PC-9 (cell line): ENCODE measurements at regions not wholly inside any gene's neighbourhood (a gene's known extent, or its start where the extent isn't known, plus 50 kb on each side); places are given as distances from the start of the nearest gene placed in this dataset.

Experiments used
- BruUV-seq: library from RNA; stranded (reverse); fragments of 400-500 nt; replicated peaks from 2 replicates; lab custom pipeline; 2021; lab: Mats Ljungman, UMichigan
- CTCF ChIA-PET: fragments of 300-600 bp; sonication (Branson Sonifier 250); formaldehyde crosslinking; loops from one replicate; lab custom pipeline; 2022; ENCODE audit warnings: antibody characterized with exemption; lab: Charles Lee
- POLR2A ChIA-PET: fragments of 300-600 bp; sonication (Branson Sonifier 250); formaldehyde crosslinking; loops from one replicate; lab custom pipeline; 2022; ENCODE audit warnings: antibody characterized with exemption; ENCODE audit not compliant: unreplicated experiment; lab: Charles Lee
- DNase-seq, 2 experiments: peaks; one replicate each; pipeline versions ENCODE4 v3.0.0 to v3.0.0-alpha.2; 2015 to 2022; ENCODE audit warnings: mixed read lengths in 1 of 2
- H2AFZ ChIP-seq: fragments of 200-600 bp; sonication (generic); 2 replicates; pipeline ENCODE4 v1.8.1; 2017; ENCODE audit warnings: antibody characterized with exemption
- H3F3A ChIP-seq: fragments of 200-600 bp; sonication (generic); 2 replicates; pipeline ENCODE4 v1.8.1; 2017; ENCODE audit warnings: antibody characterized with exemption, mild to moderate bottlenecking, low read depth; ENCODE audit not compliant: insufficient read depth
- H3K27ac ChIP-seq: fragments of 200-600 bp; sonication (generic); 2 replicates; pipeline ENCODE4 v1.6.1; 2016; ENCODE audit warnings: mixed run types
- H3K27me3 ChIP-seq: fragments of 200-600 bp; sonication (generic); 2 replicates; pipeline ENCODE4 v1.6.1; 2016; ENCODE audit warnings: low read depth, mixed run types; ENCODE audit not compliant: insufficient read depth
- H3K36me3 ChIP-seq: fragments of 200-600 bp; sonication (generic); 2 replicates; pipeline ENCODE4 v1.6.1; 2016; ENCODE audit warnings: low read depth, mixed run types
- H3K4me1 ChIP-seq: fragments of 200-600 bp; sonication (generic); replicated peaks from 2 replicates; pipeline ENCODE4 v1.6.1; 2016; ENCODE audit warnings: mixed run types; ENCODE audit not compliant: insufficient read depth
- H3K4me2 ChIP-seq: fragments of 200-600 bp; sonication (generic); 2 replicates; pipeline ENCODE4 v1.6.1; 2017; ENCODE audit warnings: mixed run types
- H3K4me3 ChIP-seq: fragments of 200-600 bp; sonication (generic); 2 replicates; pipeline ENCODE4 v1.6.1; 2016; ENCODE audit warnings: mixed run types
- H3K79me2 ChIP-seq: fragments of 200-600 bp; sonication (generic); 2 replicates; pipeline ENCODE4 v1.6.1; 2017; ENCODE audit warnings: low read depth, mixed run types
- H3K9me2 ChIP-seq: fragments of 200-600 bp; sonication (generic); 2 replicates; pipeline ENCODE4 v1.8.1; 2017; ENCODE audit warnings: mild to moderate bottlenecking; ENCODE audit not compliant: insufficient read depth
- H3K9me3 ChIP-seq: fragments of 200-600 bp; sonication (generic); 2 replicates; pipeline ENCODE4 v1.8.1; 2016; ENCODE audit warnings: low read depth; ENCODE audit not compliant: insufficient read depth
- H4K20me1 ChIP-seq: fragments of 200-600 bp; sonication (generic); 2 replicates; pipeline ENCODE4 v1.8.1; 2017; ENCODE audit not compliant: insufficient read depth
- EZH2 ChIP-seq: fragments of 200-600 bp; sonication (generic); IDR thresholded peaks from 2 replicates; pipeline ENCODE4 v1.8.0; 2017; ENCODE audit warnings: antibody characterized with exemption, low read depth
- intact Hi-C: fragments of 100-400 bp; cut with micrococcal nuclease; formaldehyde crosslinking; loops from one replicate; pipeline ENCODE4 v1.10.0; 2022; ENCODE audit not compliant: unreplicated experiment
- TF ChIP-seq, protein P1 (sequence below): fragments of 200-600 bp; sonication (generic); conservative IDR thresholded peaks from 2 replicates; pipeline ENCODE4 v1.6.1; 2017; ENCODE audit warnings: mixed run types, antibody characterized with exemption, mild to moderate bottlenecking, moderate library complexity

DNA sequence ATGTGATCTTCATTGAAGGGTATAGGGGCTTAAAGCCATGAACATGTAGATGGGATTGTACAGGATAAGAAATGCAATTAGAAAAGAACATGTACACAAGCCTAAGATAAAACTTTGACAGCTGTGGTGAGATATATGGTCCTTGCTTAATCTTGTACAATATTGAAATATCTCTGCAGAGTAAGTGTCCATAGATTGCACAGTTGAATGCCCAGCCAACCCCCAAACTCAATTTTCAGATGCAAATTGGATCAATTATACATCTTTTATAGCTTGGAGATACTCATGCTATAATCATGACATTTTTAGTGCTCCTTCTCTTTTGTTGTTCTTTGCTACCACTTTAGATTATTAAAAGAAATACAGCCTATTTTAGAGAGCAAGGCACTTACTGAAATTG lies 59.5 kb upstream of the CHSY3 start:
- ChIA-PET POLR2A (no interaction called here), CTCF (no interaction called here)
- Histone ChIP-seq H3K4me1 (no peaks in the 10 kb centered on the region), H3K4me2 (no peak overlapping the region), H3K27me3 (no peaks in the 10 kb centered on the region), H3F3A (no peaks in the 10 kb centered on the region), H3K9me3 (no peaks in the 10 kb centered on the region), H3K27ac (no peak overlapping the region), H2AFZ (no peak overlapping the region), H3K9me2 (no peaks in the 10 kb centered on the region), H4K20me1 (no peaks in the 10 kb centered on the region), H3K79me2 (no peaks in the 10 kb centered on the region), H3K4me3 (no peak overlapping the region), H3K36me3 (no peaks in the 10 kb centered on the region)
- TF ChIP-seq, protein P1, sequence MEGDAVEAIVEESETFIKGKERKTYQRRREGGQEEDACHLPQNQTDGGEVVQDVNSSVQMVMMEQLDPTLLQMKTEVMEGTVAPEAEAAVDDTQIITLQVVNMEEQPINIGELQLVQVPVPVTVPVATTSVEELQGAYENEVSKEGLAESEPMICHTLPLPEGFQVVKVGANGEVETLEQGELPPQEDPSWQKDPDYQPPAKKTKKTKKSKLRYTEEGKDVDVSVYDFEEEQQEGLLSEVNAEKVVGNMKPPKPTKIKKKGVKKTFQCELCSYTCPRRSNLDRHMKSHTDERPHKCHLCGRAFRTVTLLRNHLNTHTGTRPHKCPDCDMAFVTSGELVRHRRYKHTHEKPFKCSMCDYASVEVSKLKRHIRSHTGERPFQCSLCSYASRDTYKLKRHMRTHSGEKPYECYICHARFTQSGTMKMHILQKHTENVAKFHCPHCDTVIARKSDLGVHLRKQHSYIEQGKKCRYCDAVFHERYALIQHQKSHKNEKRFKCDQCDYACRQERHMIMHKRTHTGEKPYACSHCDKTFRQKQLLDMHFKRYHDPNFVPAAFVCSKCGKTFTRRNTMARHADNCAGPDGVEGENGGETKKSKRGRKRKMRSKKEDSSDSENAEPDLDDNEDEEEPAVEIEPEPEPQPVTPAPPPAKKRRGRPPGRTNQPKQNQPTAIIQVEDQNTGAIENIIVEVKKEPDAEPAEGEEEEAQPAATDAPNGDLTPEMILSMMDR, result no peak
- no peak for TF ChIP-seq EZH2
- no TSS peak for BruUV-seq
- intact Hi-C loops, result no loop called here
- DNase-seq, result no peak

DNA sequence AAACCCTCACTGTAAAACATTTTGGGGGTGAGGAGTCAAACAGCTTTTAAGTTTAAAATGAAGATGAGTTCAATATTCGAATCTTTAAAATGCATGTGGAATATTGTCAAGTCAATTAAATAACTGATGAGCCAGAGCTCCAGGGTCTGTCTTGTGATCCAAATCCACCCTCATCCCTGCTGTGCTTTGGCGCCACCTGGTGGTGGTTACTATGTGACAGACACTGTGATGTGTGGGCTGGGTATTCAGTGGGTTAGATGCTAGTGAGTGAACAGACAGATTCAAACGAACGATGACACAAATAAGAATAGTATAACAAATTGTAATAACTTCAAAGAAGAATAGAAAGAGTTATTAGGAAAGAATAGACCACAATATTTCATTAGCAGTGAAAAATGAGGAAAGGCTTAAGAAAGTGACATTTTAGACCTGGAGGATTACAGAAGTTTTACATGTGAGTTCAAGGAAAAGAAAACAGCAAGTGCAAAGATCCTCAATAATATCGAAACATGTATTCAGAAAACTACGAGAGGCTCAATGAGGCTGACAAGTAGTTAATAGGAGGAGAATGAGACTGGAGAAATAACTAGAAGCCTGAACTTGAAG lies 51.4 kb upstream of the CHSY3 start:
- Histone ChIP-seq H4K20me1 (no peaks in the 10 kb centered on the region), H3K9me2 (no peaks in the 10 kb centered on the region), H2AFZ (no peak overlapping the region), H3K79me2 (no peaks in the 10 kb centered on the region), H3K4me2 (no peak overlapping the region), H3K4me1 (no peaks in the 10 kb centered on the region), H3K9me3 (no peaks in the 10 kb centered on the region), H3K27me3 (no peaks in the 10 kb centered on the region), H3F3A (no peaks in the 10 kb centered on the region), H3K4me3 (no peak overlapping the region), H3K27ac (no peak overlapping the region), H3K36me3 (no peaks in the 10 kb centered on the region)
- no TSS peak for BruUV-seq
- peak in 1 of 2 experiments; percentile 58 for DNase-seq
- POLR2A ChIA-PET, result no interaction called here
- CTCF ChIA-PET, result interaction anchor here (0.6 kb wide), 1 partner anchor 82 kb away, joined by 5 read pairs; no protein-coding TSS in a partner anchor
- TF ChIP-seq, protein P1, result peak; percentile 95
- no peak for TF ChIP-seq EZH2
- intact Hi-C loops, result loop anchor here (1.0 kb wide), 1 partner anchor 82 kb away; no protein-coding TSS in a partner anchor

DNA sequence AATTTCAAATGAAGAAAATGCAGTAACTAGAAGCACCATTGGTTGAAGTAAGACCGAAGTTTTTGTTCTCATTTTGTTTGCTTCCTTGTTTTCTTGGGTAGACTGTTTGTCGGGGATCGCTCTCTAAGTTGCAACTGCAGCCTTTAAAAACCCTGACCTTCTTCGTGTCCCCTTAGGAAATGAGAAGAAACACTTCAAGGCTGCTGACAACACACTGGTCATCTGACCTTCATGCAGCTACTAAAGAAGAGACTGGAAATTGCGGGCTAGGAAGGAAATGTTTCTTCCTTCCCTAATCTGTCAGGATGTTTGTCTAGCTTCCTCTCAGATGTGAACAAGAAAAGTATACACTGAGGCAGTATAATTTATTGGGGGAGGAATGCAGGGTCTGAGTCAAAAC lies 50.7 kb upstream of the CHSY3 start:
- Histone ChIP-seq H3K36me3 (no peaks in the 10 kb centered on the region), H2AFZ (no peak overlapping the region), H3F3A (no peaks in the 10 kb centered on the region), H3K27ac (no peak overlapping the region), H3K9me3 (no peaks in the 10 kb centered on the region), H3K9me2 (no peaks in the 10 kb centered on the region), H4K20me1 (no peaks in the 10 kb centered on the region), H3K79me2 (no peaks in the 10 kb centered on the region), H3K4me2 (no peak overlapping the region), H3K4me3 (no peak overlapping the region), H3K4me1 (no peaks in the 10 kb centered on the region), H3K27me3 (no peaks in the 10 kb centered on the region)
- DNase-seq, result no peak
- TF ChIP-seq EZH2, result no peak
- TF ChIP-seq, protein P1, result no peak
- ChIA-PET CTCF (interaction anchor here (0.6 kb wide), 1 partner anchor 1398 kb away, joined by 3 read pairs; no protein-coding TSS in a partner anchor), POLR2A (no interaction called here)
- intact Hi-C loops, result no loop called here
- BruUV-seq, result no TSS peak
